Left ventricle myocardium superior (tissue), 1 donor: ENCODE measurements at regions not wholly inside any gene's neighbourhood (a gene's known extent, or its start where the extent isn't known, plus 50 kb on each side); places are given as distances from the start of the nearest gene placed in this dataset.

ENCODE experiments used
- ATAC-seq: fragments of 200-7000 bp; cut with Tn5 transposase; one replicate; pipeline ENCODE4 v1.9.1; 2020; ENCODE audit warnings: mild to moderate bottlenecking, moderate library complexity
- DNase-seq: peaks from one replicate; pipeline ENCODE4 v3.0.0-alpha.2; 2020
- intact Hi-C: fragments of 100-400 bp; cut with micrococcal nuclease; formaldehyde crosslinking; loops from one replicate; pipeline ENCODE4 v1.11.0; 2022
- donor health status: DM: no; HTN: yes; CAD: no; lungs with severe emphysema.

DNA sequence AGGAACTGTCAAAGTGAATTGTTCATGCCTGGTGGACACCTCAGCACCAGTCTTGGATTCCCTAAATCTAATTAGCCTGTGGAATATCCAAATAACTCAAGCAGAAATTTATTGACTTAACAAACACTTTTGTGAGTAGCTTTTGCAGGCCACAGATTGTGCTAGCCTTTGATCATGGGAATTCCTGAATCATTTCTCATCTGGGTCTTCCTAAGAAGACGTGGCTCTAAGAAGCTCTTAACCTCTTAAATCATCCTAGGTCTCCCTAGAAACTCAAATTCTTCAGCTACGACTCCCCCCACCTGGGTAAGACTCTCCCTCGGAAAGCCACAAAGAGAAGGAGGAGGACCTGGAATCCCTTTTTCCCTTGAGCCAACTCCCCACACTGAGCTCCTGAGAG is 53.8 kb upstream of the PSEN2 start:
- ATAC-seq: no peak
- intact Hi-C loops: no loop called here

DNA sequence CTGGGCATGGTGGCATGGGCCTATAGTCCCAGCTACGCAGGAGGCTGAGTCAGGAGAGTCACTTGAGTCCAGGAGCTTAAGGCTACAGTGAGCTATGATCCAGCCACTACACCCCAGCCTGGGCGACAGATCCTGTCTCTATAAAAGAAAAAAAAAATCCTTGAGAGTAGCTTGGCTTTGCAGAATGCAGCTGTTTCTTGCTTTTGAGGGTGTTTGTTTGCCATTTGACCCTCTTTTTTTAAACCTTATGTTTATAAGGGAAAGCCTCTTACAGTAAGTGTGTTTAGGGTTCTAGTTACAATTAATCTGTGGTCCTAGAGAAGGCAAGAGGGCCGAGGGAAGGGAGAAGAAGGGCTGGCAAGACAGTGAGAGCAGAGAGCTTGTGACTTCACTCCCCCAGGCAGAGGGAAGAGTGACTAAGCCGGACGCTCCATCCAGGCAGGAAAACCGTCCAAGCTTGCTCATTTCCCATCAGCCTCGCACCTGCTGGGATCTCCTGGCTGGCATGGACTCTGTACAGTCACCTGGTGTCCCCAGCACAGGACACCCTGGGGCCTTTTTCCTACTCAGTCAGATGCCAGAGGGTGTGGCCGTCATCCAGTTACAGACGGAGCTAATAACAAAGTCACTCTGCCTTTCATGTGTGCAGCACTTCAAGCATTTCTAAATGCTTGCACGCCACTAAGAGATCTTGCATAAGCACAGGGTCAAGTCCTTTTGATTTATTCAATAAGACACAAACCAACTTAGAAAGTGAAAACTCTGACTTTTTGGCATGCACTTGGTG is 55.5 kb upstream of the PSEN2 start:
- DNase-seq: peak; percentile 53
- peak; percentile 89 for ATAC-seq
- intact Hi-C loops: no loop called here

More for the DNA sequence above, 53.8 kb upstream of the PSEN2 start:
- DNase-seq: no peak

DNA sequence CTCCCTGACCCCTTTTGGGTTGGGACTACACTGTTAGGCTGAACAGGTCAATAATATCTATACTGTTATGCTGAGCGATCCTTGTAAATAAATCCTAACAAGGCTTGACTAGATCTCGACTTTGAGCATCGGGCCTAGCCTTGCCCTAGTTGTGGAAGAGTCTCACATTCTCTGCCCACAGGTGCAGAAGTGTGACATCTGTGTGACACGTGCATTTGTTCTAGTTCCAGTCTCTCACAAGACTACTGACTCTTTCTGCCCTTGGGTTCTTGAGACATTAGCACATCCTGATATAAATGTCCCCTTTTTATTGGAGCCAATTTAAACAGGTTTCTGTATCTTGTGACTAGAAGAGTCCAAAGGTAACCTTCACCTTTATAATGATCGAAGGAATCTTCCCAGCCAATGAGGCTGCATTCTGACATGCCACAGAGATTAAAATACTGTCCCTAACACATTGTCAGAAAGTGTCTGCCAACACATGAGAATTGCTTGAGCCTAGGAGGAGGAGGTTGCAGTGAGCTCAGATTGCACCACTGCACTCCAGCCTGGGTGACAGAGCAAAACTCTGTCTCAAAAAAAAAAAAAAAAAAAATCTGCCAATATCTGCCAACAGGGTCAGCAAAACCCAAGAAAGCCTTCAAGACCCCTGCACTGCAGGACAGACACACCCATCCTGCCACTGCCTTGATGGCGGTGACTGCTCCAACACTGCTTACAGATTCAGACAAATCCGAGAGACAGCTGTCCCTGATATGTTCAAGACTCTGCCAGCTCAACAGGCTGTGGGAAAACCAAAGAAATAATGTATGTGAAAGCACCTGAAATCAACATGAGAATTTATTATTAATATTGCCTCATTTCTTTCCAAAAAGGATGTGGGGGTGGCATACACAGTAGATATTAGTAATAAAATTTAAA is 56.5 kb upstream of the PSEN2 start:
- intact Hi-C loops: no loop called here
- DNase-seq: no peak
- no peak for ATAC-seq

DNA sequence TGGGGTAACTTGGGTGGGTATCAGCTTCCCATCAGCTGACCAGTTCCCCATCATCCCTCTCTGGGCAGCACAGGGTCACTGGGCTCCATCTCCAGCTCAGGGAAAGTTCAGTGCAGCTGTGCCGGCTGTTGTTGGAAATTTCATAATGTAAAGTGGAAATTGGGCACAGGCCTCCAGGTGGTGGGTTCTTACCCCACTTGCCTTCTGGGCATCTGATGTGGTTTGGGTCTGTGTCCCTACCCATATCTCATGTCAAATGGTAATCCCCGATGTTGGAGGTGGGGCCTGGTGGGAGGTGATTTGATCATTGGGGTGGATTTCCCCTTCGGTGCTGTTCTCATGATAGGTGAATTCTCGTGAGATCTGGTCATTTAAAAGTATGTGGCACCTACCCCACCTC is 59.7 kb upstream of the PSEN2 start:
- intact Hi-C loops: no loop called here
- DNase-seq: no peak
- no peak for ATAC-seq

DNA sequence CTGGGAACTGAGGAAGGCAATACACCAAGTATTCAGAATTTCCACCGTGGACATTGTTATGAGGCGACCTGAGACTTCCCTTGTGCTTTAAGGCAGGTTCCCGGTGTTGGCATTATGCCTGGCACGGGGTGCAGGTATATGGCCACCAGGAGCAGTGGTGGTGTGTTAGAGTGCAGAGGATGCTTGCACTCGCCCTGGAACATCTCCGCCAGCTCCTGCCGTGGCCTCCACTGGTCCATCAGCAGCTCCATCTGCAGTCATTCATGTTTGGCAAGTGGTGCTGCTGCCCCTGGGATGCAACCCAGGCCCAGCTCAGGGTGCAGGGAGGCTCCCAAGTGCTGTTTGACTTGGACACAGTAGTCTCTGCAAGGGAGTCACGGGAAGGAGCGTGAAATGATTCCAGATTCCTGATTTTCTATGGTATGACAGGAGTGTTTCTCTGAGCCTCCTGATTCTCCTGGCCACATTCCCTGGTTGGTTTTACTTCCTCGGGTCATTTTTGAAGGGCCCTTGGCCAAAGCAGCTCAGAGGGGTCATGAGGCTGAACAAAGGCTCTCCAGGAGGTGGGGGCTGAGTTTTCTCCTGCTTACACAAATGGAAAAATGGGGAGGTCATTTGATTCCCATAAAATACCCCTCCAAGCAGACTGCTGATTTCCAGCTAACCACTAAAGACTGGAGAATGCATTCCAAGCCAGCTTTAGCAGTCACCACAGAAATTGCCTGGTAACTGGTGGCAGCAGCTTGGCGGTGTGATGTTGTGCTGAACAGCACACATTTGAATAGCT is 60.4 kb upstream of the PSEN2 start:
- no peak for DNase-seq

DNA sequence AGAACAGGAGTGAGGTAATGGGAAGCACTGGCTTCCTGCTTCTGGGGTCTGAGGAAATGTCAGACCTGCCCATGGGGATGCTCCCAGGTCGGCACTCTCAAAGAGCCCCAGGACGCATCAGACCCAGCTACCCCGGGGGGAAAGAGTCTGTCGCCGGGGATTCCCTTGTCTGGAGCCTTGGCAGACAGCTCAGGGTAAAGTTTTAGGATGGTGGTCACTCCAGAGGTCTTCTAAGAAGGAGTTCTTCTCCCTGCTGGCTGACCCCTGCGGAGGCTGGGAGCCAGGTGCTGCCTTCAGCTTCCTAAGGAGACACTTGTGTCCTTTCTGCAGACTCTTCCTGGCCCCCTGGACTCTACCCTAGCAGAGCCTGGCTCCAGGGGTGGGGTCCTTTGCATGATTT is 61.9 kb upstream of the PSEN2 start:
- intact Hi-C loops: no loop called here
- no peak for ATAC-seq
- DNase-seq: no peak

More for the DNA sequence above, 60.4 kb upstream of the PSEN2 start:
- ATAC-seq: no peak
- intact Hi-C loops: no loop called here

DNA sequence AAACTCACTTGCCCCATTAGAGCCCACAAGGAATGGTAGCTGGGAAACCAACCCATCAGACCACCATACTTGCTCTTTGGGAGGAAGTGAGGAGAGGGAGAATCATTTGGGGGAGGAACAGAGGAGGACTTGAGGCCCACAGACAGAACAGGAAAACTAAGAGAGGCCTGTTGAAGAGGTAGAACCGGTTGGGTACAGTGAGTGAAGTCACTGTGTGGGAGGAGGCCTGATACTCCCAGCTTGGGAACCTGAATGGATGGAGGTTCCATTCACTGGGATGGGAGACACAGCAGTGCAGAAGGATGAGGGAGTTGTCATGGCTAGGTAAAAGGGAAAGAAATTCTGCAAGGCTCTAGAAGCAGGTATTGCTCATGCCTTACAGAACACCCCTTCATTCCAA is 63.4 kb upstream of the PSEN2 start:
- no peak for ATAC-seq
- intact Hi-C loops: no loop called here

DNA sequence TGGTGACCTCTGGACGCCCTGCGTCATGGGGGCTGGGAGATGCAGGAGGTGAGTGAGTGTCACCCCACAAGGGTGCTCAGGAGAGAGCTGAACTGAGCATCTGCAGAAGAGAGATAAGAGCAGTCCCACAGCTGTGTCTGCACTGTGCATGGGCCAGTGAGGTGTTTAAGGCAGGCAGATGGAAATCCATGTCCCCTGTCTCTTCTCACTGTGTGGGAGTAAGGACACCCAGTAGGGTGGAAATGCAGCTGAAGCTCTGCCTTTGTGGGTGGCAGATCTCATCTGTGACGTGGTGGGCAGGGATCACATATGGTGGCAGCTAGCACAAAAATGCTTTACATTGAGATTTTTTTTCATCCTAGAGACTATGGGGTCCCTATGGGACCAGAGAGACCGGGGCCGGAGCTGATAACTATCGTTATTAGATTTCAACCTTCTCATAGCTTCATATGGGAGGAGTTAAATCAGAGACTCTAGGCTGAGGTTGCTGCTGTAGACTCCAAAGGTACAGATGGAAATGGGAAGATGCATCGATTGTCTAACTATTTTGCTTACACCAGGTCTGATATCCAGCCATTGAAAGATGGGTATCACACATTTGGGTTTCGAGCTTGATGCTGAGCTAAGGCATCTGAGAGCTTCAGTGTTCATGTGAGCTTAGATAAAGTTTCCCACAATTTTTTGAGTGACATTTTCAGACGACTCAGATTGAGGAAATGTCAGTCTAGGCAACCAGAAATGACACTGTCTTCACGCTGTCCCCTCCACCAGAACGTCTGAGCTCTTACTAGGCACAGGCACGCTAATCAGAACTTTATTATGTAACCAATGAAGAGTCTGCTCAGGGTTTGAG is 65.3 kb upstream of the PSEN2 start:
- no peak for DNase-seq
- no peak for ATAC-seq
- intact Hi-C loops: no loop called here

More for the DNA sequence above, 63.4 kb upstream of the PSEN2 start:
- no peak for DNase-seq

DNA sequence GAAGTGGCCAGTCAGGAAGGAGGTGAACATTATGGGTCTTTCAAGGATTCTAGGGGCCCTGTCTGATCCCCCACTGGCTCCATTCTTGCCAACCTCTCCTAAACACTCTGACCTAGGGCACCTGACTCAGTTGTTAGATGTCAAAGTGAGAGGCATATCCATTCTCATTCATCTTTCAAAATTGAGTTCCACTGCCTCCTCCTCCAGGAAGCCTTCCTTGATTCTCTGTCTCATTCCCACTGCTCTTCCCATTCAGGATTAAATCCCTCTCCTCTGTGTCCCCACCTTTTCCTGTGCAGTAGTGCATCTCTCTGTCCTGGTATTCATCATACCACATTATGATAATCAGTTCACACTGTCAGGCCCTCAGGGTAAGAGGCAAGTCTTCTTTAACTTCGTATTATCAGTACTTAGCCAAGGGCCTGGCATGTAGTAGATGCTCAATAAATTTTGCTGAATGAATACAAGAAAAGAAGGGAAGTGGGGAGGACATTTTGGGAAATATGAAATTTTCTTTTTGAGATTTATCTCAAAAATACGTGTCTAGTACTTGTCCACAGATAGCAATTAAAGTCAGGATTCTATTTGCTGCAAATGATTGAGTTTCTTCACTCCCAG is 61.8 kb upstream of the ITPKB start:
- ATAC-seq: no peak

DNA sequence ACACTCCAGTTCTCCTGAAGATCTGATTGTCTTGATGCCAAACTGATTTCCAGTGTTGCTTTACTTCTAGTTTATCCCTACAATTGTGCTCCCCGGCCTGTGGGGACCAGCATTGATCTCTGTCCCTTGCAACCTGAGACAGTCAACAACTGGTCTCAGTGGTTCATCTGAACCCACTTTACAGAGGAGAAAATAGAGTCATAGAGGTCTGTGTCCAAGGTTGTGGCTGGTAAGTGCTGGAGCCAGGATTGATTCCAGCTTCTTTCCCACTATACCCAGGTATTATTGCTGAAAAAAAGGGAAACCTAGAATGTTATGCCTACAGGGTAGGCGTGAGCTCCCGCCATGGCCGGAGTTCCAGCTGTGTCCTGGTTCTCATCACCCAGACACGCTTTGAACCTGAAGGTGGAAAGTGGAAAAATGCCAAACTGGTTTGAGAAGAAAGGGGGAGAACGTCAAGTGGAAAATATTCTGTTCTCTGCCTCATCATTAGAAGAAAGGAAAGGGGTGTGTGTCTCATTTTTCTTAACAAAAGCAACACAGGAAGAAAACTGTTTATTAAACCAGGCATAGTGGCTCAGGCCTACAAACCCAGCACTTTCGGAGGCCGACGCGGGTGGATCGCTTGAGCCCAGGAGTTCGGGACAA is 60.7 kb upstream of the ITPKB start:
- intact Hi-C loops: no loop called here
- DNase-seq: no peak
- ATAC-seq: peak; percentile 23

More for the DNA sequence above, 61.8 kb upstream of the ITPKB start:
- intact Hi-C loops: no loop called here
- no peak for DNase-seq

DNA sequence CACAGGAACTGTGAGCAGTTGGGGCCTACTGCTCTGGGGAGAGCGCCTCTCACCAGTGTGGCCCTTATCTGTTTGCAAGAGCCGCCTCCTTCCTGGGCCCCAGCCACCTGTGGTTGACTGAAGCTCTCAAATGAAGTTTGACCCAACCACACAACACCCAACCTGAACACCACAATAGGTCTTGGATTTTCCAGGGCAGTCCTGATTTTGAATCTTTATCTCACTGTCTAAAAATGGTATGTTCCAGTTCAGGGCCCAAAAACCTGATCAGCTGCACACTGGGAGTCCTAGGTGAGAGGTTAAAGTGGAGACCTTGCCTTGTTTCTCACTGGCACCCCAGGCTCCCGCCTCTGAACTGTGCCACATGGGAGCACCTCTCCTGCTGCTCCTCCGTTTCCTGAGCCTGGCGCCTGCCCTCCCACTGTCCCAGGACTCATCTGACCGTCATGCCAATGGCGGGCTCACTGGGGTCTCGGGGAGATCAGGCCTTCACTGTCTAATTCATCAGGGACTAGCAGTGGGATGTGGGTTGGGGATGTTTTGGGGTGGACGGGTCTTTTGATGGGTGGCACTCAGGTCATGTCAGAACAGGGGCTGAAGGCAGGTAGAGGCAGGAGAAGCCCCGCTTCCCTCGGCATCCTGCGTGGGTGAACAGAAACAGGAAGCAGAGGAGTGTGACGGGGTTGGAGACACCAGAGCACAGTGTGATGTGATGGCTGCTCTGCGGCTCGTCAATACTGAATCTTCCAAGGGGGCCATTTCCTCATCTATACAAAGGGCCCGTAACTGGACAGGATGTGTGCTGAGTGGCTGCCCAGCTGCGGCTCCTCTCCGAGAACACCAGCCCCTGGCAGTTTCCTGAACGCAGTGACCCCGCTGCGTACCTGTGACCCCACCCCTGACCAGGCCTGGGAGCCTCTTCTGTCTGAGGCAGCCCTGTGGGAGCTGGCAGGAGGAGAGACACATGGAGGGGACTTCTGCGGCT is 59.6 kb upstream of the ITPKB start:
- intact Hi-C loops: no loop called here
- DNase-seq (no peak), ATAC-seq (peak; percentile 47)

DNA sequence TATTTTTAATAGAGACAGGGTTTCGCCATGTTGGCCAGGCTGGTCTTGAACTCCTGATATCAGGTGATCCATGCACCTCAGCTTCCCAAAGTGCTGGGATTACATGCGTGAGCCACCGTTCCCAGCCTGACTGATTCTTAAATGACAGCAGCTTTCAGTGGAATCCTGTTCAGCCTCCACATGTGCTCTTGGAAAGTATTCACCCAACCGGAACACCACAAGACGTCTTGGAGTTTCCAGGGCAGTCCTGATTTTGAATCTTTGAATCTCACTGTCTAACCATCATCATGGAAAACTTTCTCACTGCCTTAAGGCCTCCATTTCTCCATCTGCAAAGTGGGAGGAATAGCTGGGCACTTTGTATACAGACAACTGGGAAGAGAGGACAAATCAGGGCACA is 58.1 kb upstream of the ITPKB start:
- DNase-seq: no peak
- intact Hi-C loops: no loop called here
- no peak for ATAC-seq

DNA sequence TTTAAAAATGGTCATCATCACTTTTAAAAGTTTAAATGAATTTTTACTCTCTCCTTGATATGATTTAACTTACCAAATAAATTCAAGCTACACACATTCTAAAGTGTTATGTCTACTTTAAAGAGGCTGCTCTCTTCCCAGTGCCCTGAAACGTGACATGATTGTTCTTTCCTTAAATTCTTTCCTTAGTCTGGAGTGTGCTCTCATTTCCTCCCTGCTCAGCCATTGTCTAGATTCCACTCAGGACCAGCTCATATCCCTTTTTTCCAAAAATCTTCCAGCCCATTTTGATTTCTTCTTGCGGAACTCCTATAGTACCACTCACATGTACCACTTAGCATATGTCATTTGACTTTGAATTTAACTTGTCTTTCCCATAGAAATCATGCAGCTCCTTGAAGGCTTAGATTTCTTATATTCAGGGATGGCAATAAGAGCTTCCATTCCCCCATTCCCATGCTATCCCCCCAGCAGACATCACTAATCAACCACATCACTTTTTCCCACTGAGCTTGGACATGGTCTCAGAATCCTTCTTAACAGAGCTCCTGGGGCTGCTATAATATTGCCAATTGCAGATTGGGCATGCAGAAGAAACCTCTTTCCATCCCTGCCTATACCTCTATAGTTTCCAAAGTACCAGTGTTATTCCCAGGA is 54.7 kb upstream of the ITPKB start:
- ATAC-seq (no peak), DNase-seq (no peak)
- intact Hi-C loops: no loop called here

DNA sequence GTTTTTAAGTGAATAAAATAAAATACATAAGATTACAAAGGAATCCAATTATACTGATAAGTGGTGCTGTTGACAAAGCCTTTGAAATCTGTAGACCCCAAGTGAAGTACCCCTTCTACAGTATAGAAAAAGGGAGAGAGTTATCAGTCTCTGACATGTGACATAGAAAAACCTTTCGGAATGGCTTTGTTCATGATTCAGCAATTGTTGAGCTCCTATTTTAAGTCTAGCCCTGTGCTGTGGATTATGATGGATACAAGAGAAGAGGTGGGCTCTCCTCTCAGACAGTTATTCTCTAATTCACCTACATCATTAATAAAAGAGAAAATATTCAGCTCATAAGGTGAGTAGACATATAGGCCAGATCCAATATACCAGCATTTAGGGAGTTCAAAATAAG is 53.3 kb upstream of the ITPKB start:
- no peak for ATAC-seq
- intact Hi-C loops: no loop called here

DNA sequence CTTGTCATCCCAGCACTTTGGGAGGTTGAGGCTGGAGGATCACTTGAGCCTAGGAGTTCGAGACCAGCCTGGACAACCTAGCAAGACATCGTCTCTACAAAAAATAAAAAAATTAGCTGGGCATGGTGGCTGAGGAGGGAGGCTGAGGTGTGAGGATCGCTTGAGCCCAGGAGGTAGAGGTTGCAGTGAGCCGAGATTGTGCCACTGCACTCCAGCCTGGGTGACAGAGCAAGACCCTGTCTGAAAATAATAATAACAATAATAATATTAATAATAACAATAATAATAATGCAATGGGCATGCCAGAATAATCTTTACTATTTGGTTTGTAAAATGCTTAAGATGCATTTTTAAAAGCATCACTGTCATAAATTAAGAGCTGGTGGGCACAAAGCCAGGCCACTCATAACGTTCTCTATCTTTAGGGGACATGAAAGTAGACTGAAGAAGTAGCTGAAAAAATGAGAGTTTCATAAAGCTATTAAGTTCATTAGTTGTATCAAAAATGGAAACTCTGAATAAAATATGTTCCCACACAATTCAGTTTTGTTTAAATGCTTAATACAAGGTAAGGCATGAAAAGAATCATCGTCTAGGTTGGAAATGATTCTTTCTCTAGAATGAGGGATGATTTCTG is 51.6 kb upstream of the ITPKB start:
- DNase-seq (no peak), ATAC-seq (no peak)
- intact Hi-C loops: no loop called here

More for the DNA sequence above, 53.3 kb upstream of the ITPKB start:
- DNase-seq: no peak

DNA sequence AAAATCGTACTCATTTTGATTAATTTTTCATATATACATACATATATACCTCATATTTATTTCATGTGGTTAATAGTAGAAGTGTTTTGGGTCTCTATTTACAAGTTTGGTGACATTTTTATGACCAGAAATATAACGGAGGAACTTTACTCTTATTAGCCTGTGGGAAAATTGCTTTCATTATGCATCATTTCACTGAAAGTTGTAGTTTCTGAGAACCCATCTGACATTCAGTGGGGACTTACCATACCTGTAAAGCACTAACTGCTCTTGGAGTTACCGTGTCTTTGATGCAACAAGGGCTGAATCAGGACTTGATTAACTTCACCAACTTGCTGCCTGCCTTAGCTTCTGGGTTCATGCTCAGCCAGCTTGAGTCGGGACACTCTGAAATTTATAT is 49.9 kb upstream of the ITPKB start:
- ATAC-seq (no peak), DNase-seq (no peak)
- intact Hi-C loops: no loop called here
